HUDEP-2 (cell line): ENCODE measurements at regions not wholly inside any gene's neighbourhood (a gene's known extent, or its start where the extent isn't known, plus 50 kb on each side); places are given as distances from the start of the nearest gene placed in this dataset.
"Not testable (repeated sequence)": the region's sequence is repeated elsewhere in the genome, so short reads cannot be mapped to it uniquely, and the experiment has no call there.

Source experiments
- DNase-seq, 76 experiments: peaks; one replicate each; lab custom pipeline; 2025; ENCODE audit not compliant: unreplicated experiment in 76 of 76; lab: John Stamatoyannopoulos, UW

GRCh38 chr7:15143936-15144335 is 241.4 kb upstream of the DGKB start:
- no peak for DNase-seq

GRCh38 chr7:15143121-15143520 is 240.6 kb upstream of the DGKB start:
- DNase-seq, result no peak

GRCh38 chr7:15140431-15140830 is 237.9 kb upstream of the DGKB start:
- no peak for DNase-seq

GRCh38 chr7:15131661-15132060 is 229.1 kb upstream of the DGKB start:
- DNase-seq, result no peak

GRCh38 chr7:15130666-15131541 is 228.4 kb upstream of the DGKB start:
- DNase-seq, result no peak

GRCh38 chr7:15128716-15129115 is 226.2 kb upstream of the DGKB start:
- no peak for DNase-seq

GRCh38 chr7:15126653-15127052 is 224.1 kb upstream of the DGKB start:
- DNase-seq, result not testable (repeated sequence)

- DNase-seq, result no peak
Observed at GRCh38 chr7:15123901-15124300, 221.3 kb upstream of the DGKB start.

- no peak for DNase-seq
Observed at GRCh38 chr7:15113752-15114151, 211.2 kb upstream of the DGKB start.

- DNase-seq, result no peak
Observed at GRCh38 chr7:15105711-15106110, 203.2 kb upstream of the DGKB start.

GRCh38 chr7:15104411-15105092 is 202.0 kb upstream of the DGKB start:
- no peak for DNase-seq

- no peak for DNase-seq
Observed at GRCh38 chr7:15099074-15099473, 196.5 kb upstream of the DGKB start.

GRCh38 chr7:15096853-15097252 is 194.3 kb upstream of the DGKB start:
- no peak for DNase-seq

- no peak for DNase-seq
Observed at GRCh38 chr7:15094989-15095388, 192.4 kb upstream of the DGKB start.

GRCh38 chr7:15087771-15088170 is 185.2 kb upstream of the DGKB start:
- DNase-seq, result no peak

GRCh38 chr7:15086862-15087261 is 184.3 kb upstream of the DGKB start:
- DNase-seq, result no peak

GRCh38 chr7:15086131-15086611 is 183.6 kb upstream of the DGKB start:
- DNase-seq, result no peak

- no peak for DNase-seq
Observed at GRCh38 chr7:15085366-15085765, 182.8 kb upstream of the DGKB start.

GRCh38 chr7:15084368-15084767 is 181.8 kb upstream of the DGKB start:
- no peak for DNase-seq

GRCh38 chr7:15081891-15082290 is 179.3 kb upstream of the DGKB start:
- DNase-seq, result no peak

GRCh38 chr7:15073301-15073700 is 170.8 kb upstream of the DGKB start:
- DNase-seq, result no peak

GRCh38 chr7:15068324-15068723 is 165.8 kb upstream of the DGKB start:
- DNase-seq, result no peak
